Pancreas (tissue), 10 donors: ENCODE measurements at regions not wholly inside any gene's neighbourhood (a gene's known extent, or its start where the extent isn't known, plus 50 kb on each side); places are given as distances from the start of the nearest gene placed in this dataset.

Experiments used
- ATAC-seq, 4 donors: fragments of 200-7000 bp; cut with Tn5 transposase; one replicate each; pipeline versions ENCODE4 v1.8.0 to v1.9.1; 2020; ENCODE audit warnings: mild to moderate bottlenecking in 4 of 4, moderate library complexity in 4 of 4
- DNase-seq, 6 donors: peaks; one replicate each; pipeline ENCODE4 v3.0.0-alpha.2; 2020
- FAIRE-seq: peaks from 2 replicates; lab custom pipeline; 2012; peaks lifted over from hg19 to GRCh38; lab: Jason Lieb, UNC
- H3K27ac ChIP-seq, 4 donors: fragments of 200-600 bp; sonication (generic); 1 replicate in 3 of 4; 2 replicates in 1 of 4; pipeline versions ENCODE4 v1.5.0 to v1.8.0; 2020
- H3K27me3 ChIP-seq, 4 donors: fragments of 200-600 bp; one replicate each; pipeline ENCODE4 v1.8.0; 2021
- H3K36me3 ChIP-seq, 3 donors: fragments of 200-600 bp; sonication (generic) in 1 of 3; one replicate each; pipeline versions ENCODE4 v1.5.0 to v1.8.0; 2020 to 2021
- H3K4me1 ChIP-seq, 3 donors: fragments of 200-600 bp; one replicate each; pipeline ENCODE4 v1.8.0; 2021
- H3K4me3 ChIP-seq, 4 donors: fragments of 200-600 bp; sonication (generic) in 2 of 4; one replicate each; pipeline versions ENCODE4 v1.5.0 to v1.8.0; 2020 to 2021
- H3K9me3 ChIP-seq, 4 donors: fragments of 200-600 bp; one replicate each; pipeline ENCODE4 v1.8.0; 2021
- CTCF ChIP-seq, 4 donors: fragments of 200-600 bp; sonication (generic) in 3 of 4; IDR thresholded peaks; one replicate each; pipeline versions ENCODE4 v1.5.0 to v1.8.0; 2021; ENCODE audit warnings: antibody characterized with exemption in 4 of 4
- WGBS, 2 donors: extraction: QIAGEN DNeasy Blood & Tissue Kit; methylation state at CpG; one replicate each; pipeline ENCODE4 v1.1.7; 2013; 5-methylcytosine and 5-hydroxymethylcytosine counted together
- intact Hi-C, 3 donors: fragments of 100-400 bp; cut with DNase I; formaldehyde crosslinking; loops; one replicate each; pipeline versions ENCODE4 v1.11.1 to v1.14.2; 2022
- donor health status: healthy with polysubstance abuse.
- donor health status: DM: no; HTN: no; CAD: no; lungs with moderate emphysema.
- donor health status: DM: no; HTN: no; CAD: no.
- donor health status: control.
- donor health status: control.
- donor health status: Bipolar disorder and iron deficiency.
- donor health status: DM: yes; HTN: yes; CAD: no.
- donor health status: DM: no; HTN: no; CAD: no.
- donor health status: DM: no; HTN: no; CAD: no.
- donor health status: DM: yes; HTN: yes; CAD: no.

- no peak for ATAC-seq
- no peaks in the 10 kb centered on the region for H3K36me3 ChIP-seq
These were observed 202.0 kb upstream of the SEMA3C start for GRCh38 chr7:81120803-81121202.

GRCh38 chr7:81120111-81120510, 201.3 kb upstream of the SEMA3C start:
- FAIRE-seq (no peak), DNase-seq (no peak), ATAC-seq (no peak)
- Histone ChIP-seq H3K27me3 (no peaks in the 10 kb centered on the region), H3K36me3 (no peaks in the 10 kb centered on the region), H3K4me1 (no peaks in the 10 kb centered on the region), H3K27ac (no peak overlapping the region), H3K9me3 (no peaks in the 10 kb centered on the region), H3K4me3 (no peak overlapping the region)
- intact Hi-C loops: no loop called here
- WGBS, 2 donors: 80 to 89% methylated on average over 4 of the region's 4 CpGs
- TF ChIP-seq CTCF (IDR thresholded peaks at IDR 0.05): no peak

More at GRCh38 chr7:81120803-81121202, 202.0 kb upstream of the SEMA3C start:
- FAIRE-seq: no peak
- intact Hi-C loops: no loop called here
- H3K4me1 ChIP-seq: no peaks in the 10 kb centered on the region
- WGBS, 2 donors: 75 to 79% methylated on average over 4 of the region's 4 CpGs
- TF ChIP-seq CTCF (IDR thresholded peaks at IDR 0.05): no peak
- DNase-seq: no peak
- H3K27me3 ChIP-seq: no peaks in the 10 kb centered on the region
- H3K27ac ChIP-seq: no peak overlapping the region
- no peak overlapping the region for H3K4me3 ChIP-seq
- H3K9me3 ChIP-seq: no peaks in the 10 kb centered on the region

- FAIRE-seq: peak; percentile 49
- ATAC-seq: no peak
- no peak for TF ChIP-seq CTCF (IDR thresholded peaks at IDR 0.05)
These were observed 195.8 kb upstream of the SEMA3C start for GRCh38 chr7:81114633-81115032.

GRCh38 chr7:81112731-81113130, 193.9 kb upstream of the SEMA3C start:
- Histone ChIP-seq H3K36me3 (no peaks in the 10 kb centered on the region), H3K4me1 (no peaks in the 10 kb centered on the region), H3K27me3 (peaks cover 0 to 2% (median 0%) of the 10 kb centered on the region in 4 donors), H3K9me3 (no peaks in the 10 kb centered on the region), H3K27ac (no peak overlapping the region), H3K4me3 (no peak overlapping the region)
- ATAC-seq (no peak), FAIRE-seq (no peak), DNase-seq (no peak)
- WGBS, 2 donors: 95 to 97% methylated on average over 1 of the region's 1 CpG
- intact Hi-C loops: no loop called here
- TF ChIP-seq CTCF (IDR thresholded peaks at IDR 0.05): no peak

More at GRCh38 chr7:81114633-81115032, 195.8 kb upstream of the SEMA3C start:
- Histone ChIP-seq H3K36me3 (no peaks in the 10 kb centered on the region), H3K27ac (no peak overlapping the region), H3K4me1 (no peaks in the 10 kb centered on the region), H3K27me3 (no peaks in the 10 kb centered on the region), H3K4me3 (no peak overlapping the region), H3K9me3 (no peaks in the 10 kb centered on the region)
- 87 to 95% methylated on average over 1 of the region's 1 CpG for WGBS, 2 donors
- intact Hi-C loops: no loop called here
- no peak for DNase-seq

GRCh38 chr7:81111781-81112540, 193.1 kb upstream of the SEMA3C start:
- no peak for DNase-seq
- Histone ChIP-seq H3K36me3 (no peaks in the 10 kb centered on the region), H3K4me1 (no peaks in the 10 kb centered on the region), H3K9me3 (no peaks in the 10 kb centered on the region), H3K27ac (no peak overlapping the region), H3K27me3 (peaks cover 0 to 4% (median 0%) of the 10 kb centered on the region in 4 donors), H3K4me3 (no peak overlapping the region)
- 59 to 60% methylated on average over 11 of the region's 11 CpGs for WGBS, 2 donors
- intact Hi-C loops: no loop called here
- no peak for ATAC-seq
- no peak for TF ChIP-seq CTCF (IDR thresholded peaks at IDR 0.05)
- peak; percentile 54 for FAIRE-seq
